HepG2 (cell line): ENCODE measurements at regions not wholly inside any gene's neighbourhood (a gene's known extent, or its start where the extent isn't known, plus 50 kb on each side); places are given as distances from the start of the nearest gene placed in this dataset.

Source experiments
- ARID2 ChIP-seq: sonication (generic); formaldehyde crosslinking; IDR thresholded peaks from 2 replicates; pipeline ENCODE4 v1.8.1; 2022; ENCODE audit warnings: mild to moderate bottlenecking, missing genetic modification reagents, borderline replicate concordance
- ATF2 ChIP-seq: sonication (generic); formaldehyde crosslinking; IDR thresholded peaks from 2 replicates; pipeline ENCODE4 v1.4.0; 2020; ENCODE audit warnings: missing genetic modification reagents
- ATF6 ChIP-seq: sonication (generic); formaldehyde crosslinking; conservative IDR thresholded peaks from 2 replicates; pipeline ENCODE4 v1.4.0; 2020; ENCODE audit warnings: missing genetic modification reagents
- CAMTA2 ChIP-seq: sonication (generic); formaldehyde crosslinking; IDR thresholded peaks from 2 replicates; pipeline ENCODE4 v1.4.0; 2020; ENCODE audit warnings: mild to moderate bottlenecking, missing genetic modification reagents, borderline replicate concordance
- GATAD2A ChIP-seq: IDR thresholded peaks from 2 replicates; pipeline ENCODE4 v1.6.1; 2016
- LRRFIP1 ChIP-seq: sonication (generic); formaldehyde crosslinking; conservative IDR thresholded peaks from 2 replicates; pipeline ENCODE4 v1.4.0; 2020; ENCODE audit warnings: missing genetic modification reagents
- NCOA2 ChIP-seq: sonication (generic); formaldehyde crosslinking; IDR thresholded peaks from 2 replicates; pipeline ENCODE4 v1.8.0; 2022; ENCODE audit warnings: inconsistent platforms
- RXRA ChIP-seq: sonication (generic); formaldehyde crosslinking; IDR thresholded peaks from 2 replicates; pipeline ENCODE4 v1.5.1; 2020; ENCODE audit warnings: missing genetic modification reagents
- SCMH1 ChIP-seq: sonication (generic); formaldehyde crosslinking; IDR thresholded peaks from 2 replicates; pipeline ENCODE4 v1.9.0; 2021; ENCODE audit warnings: missing genetic modification reagents, mild to moderate bottlenecking, borderline replicate concordance
- SRSF1 ChIP-seq: fragments of 200-400 bp; formaldehyde crosslinking; optimal IDR thresholded peaks from 2 replicates; pipeline ENCODE3; 2017; ENCODE audit warnings: mild to moderate bottlenecking, low read depth, low read length, moderate library complexity
- ZBTB33 ChIP-seq: sonication (generic); formaldehyde crosslinking; IDR thresholded peaks from 2 replicates; pipeline ENCODE4 v1.4.0; 2020; ENCODE audit warnings: missing genetic modification reagents
- ZBTB40 ChIP-seq, 2 experiments: fragments of 450-650 bp in 1 of 2; sonication (generic) in 1 of 2; formaldehyde crosslinking in 1 of 2; IDR thresholded peaks; 2 replicates each; pipeline versions ENCODE4 v1.6.1 to v1.8.0; 2016 to 2022; ENCODE audit warnings: antibody characterized with exemption in 1 of 2, mild to moderate bottlenecking in 1 of 2, missing genetic modification reagents in 1 of 2
- ZNF205 ChIP-seq: IDR thresholded peaks from 2 replicates; pipeline ENCODE4 v1.6.1; 2018; ENCODE audit warnings: missing biosample characterization, missing genetic modification reagents

GRCh38 chr6:113636357-113636824 lies 220.8 kb upstream of the MARCKS start (continued):
- TF ChIP-seq ZBTB40 (IDR thresholded peaks at IDR 0.05) = no peak
- TF ChIP-seq ZBTB40 (CRISPR knock-in tag; IDR thresholded peaks at IDR 0.05) = no peak
- no peak for TF ChIP-seq ARID2 (CRISPR knock-in tag)
- no peak for TF ChIP-seq RXRA
- no peak for TF ChIP-seq ZBTB33 (CRISPR knock-in tag)
- TF ChIP-seq CAMTA2 (CRISPR knock-in tag) = no peak
- TF ChIP-seq NCOA2 (CRISPR knock-in tag) = no peak
- TF ChIP-seq ZNF205 (CRISPR knock-in tag) = no peak
- TF ChIP-seq LRRFIP1 (CRISPR knock-in tag) = no peak
- TF ChIP-seq ATF6 (CRISPR knock-in tag) = no peak
- TF ChIP-seq SCMH1 (CRISPR knock-in tag) = no peak
- no peak for TF ChIP-seq SRSF1
- no peak for TF ChIP-seq ATF2 (CRISPR knock-in tag)
- peak; percentile 54 for TF ChIP-seq GATAD2A
